ENCODE measurements at regions not wholly inside any gene's neighbourhood (a gene's known extent, or its start where the extent isn't known, plus 50 kb on each side); places are given as distances from the start of the nearest gene placed in this dataset.

- H3K4me2 ChIP-seq = peak overlapping the region; percentile 42
- no peaks in the 10 kb centered on the region for H3K9me3 ChIP-seq (ENCODE audit: low read depth)
- Mint-ChIP-seq H3K4me3 (no peak overlapping the region), H3K27ac (peak overlapping the region; percentile 72), H3K9me3 (peaks cover 2% of the 10 kb centered on the region), H3K27me3 (ENCODE audit: insufficient read depth, low read depth) (peaks cover 10% of the 10 kb centered on the region), H3K36me3 (no peaks in the 10 kb centered on the region), H3K4me1 (peaks cover 52% of the 10 kb centered on the region)
- H3K9ac ChIP-seq = no peak overlapping the region
- no peak overlapping the region for H2AFZ ChIP-seq (replicated peaks)
- peaks cover 8% of the 10 kb centered on the region for H3F3A ChIP-seq (ENCODE audit: low read depth)
- no peak overlapping the region for H3K4me3 ChIP-seq
- H3K27me3 ChIP-seq = no peaks in the 10 kb centered on the region
- no peaks in the 10 kb centered on the region for H3K36me3 ChIP-seq
- peaks cover 20% of the 10 kb centered on the region for H3K4me1 ChIP-seq
- H4K20me1 ChIP-seq (ENCODE audit: low read depth) = no peaks in the 10 kb centered on the region
- no peaks in the 10 kb centered on the region for H3K79me2 ChIP-seq (ENCODE audit: low read depth)
- DNase-seq (ENCODE audit: low spot score) = peak; percentile 52
- H3K27ac ChIP-seq = no peak overlapping the region
- TF ChIP-seq, protein P1, sequence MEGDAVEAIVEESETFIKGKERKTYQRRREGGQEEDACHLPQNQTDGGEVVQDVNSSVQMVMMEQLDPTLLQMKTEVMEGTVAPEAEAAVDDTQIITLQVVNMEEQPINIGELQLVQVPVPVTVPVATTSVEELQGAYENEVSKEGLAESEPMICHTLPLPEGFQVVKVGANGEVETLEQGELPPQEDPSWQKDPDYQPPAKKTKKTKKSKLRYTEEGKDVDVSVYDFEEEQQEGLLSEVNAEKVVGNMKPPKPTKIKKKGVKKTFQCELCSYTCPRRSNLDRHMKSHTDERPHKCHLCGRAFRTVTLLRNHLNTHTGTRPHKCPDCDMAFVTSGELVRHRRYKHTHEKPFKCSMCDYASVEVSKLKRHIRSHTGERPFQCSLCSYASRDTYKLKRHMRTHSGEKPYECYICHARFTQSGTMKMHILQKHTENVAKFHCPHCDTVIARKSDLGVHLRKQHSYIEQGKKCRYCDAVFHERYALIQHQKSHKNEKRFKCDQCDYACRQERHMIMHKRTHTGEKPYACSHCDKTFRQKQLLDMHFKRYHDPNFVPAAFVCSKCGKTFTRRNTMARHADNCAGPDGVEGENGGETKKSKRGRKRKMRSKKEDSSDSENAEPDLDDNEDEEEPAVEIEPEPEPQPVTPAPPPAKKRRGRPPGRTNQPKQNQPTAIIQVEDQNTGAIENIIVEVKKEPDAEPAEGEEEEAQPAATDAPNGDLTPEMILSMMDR (IDR thresholded peaks at IDR 0.05) = peak; percentile 43
- TF ChIP-seq EZH2phosphoT487 (IDR thresholded peaks at IDR 0.05) = no peak
These were observed 394.0 kb downstream of the NPHP4 start for GRCh38 chr1:5597991-5598823.

- H3F3A ChIP-seq (ENCODE audit: low read depth) = peaks cover 8% of the 10 kb centered on the region
- no peaks in the 10 kb centered on the region for H3K36me3 ChIP-seq
- H3K4me2 ChIP-seq = no peak overlapping the region
- DNase-seq (ENCODE audit: low spot score) = no peak
- no peaks in the 10 kb centered on the region for H3K27me3 ChIP-seq
- no peaks in the 10 kb centered on the region for H3K79me2 ChIP-seq (ENCODE audit: low read depth)
- peaks cover 20% of the 10 kb centered on the region for H3K4me1 ChIP-seq
- Mint-ChIP-seq H3K4me1 (peaks cover 50% of the 10 kb centered on the region), H3K27me3 (ENCODE audit: insufficient read depth, low read depth) (peaks cover 10% of the 10 kb centered on the region), H3K27ac (peak overlapping the region; percentile 53), H3K4me3 (no peak overlapping the region), H3K36me3 (no peaks in the 10 kb centered on the region), H3K9me3 (peaks cover 4% of the 10 kb centered on the region)
- no peaks in the 10 kb centered on the region for H4K20me1 ChIP-seq (ENCODE audit: low read depth)
- H3K9ac ChIP-seq = no peak overlapping the region
- TF ChIP-seq EZH2 (IDR thresholded peaks at IDR 0.05) (no peak), EZH2phosphoT487 (IDR thresholded peaks at IDR 0.05) (no peak)
- TF ChIP-seq, protein P1 (IDR thresholded peaks at IDR 0.05) = no peak
- H3K4me3 ChIP-seq = no peak overlapping the region
- H2AFZ ChIP-seq (replicated peaks) = no peak overlapping the region
- no peaks in the 10 kb centered on the region for H3K9me3 ChIP-seq (ENCODE audit: low read depth)
- H3K27ac ChIP-seq = no peak overlapping the region
These were observed 394.9 kb downstream of the NPHP4 start for GRCh38 chr1:5597171-5597850.

GRCh38 chr1:5596651-5597050 lies 395.6 kb downstream of the NPHP4 start:
- Histone ChIP-seq H3K36me3 (no peaks in the 10 kb centered on the region), H3K9me3 (ENCODE audit: low read depth) (no peaks in the 10 kb centered on the region), H4K20me1 (ENCODE audit: low read depth) (no peaks in the 10 kb centered on the region), H3K27me3 (no peaks in the 10 kb centered on the region), H3K4me2 (no peak overlapping the region), H3K27ac (no peak overlapping the region), H3F3A (ENCODE audit: low read depth) (peaks cover 8% of the 10 kb centered on the region), H3K4me1 (peaks cover 20% of the 10 kb centered on the region), H3K4me3 (no peak overlapping the region), H3K9ac (no peak overlapping the region), H2AFZ (replicated peaks) (no peak overlapping the region), H3K79me2 (ENCODE audit: low read depth) (no peaks in the 10 kb centered on the region)
- Mint-ChIP-seq H3K36me3 (no peaks in the 10 kb centered on the region), H3K27me3 (ENCODE audit: insufficient read depth, low read depth) (peaks cover 8% of the 10 kb centered on the region), H3K4me1 (peaks cover 48% of the 10 kb centered on the region), H3K27ac (no peak overlapping the region), H3K9me3 (peaks cover 9% of the 10 kb centered on the region), H3K4me3 (no peak overlapping the region)
- no peak for DNase-seq (ENCODE audit: low spot score)
- no peak for TF ChIP-seq EZH2phosphoT487 (IDR thresholded peaks at IDR 0.05)

All from neural progenitor cell (in vitro differentiated cells).